Activated CD4-positive, alpha-beta T cell treated with anti-CD3 and anti-CD28 coated beads, Interleukin-2, amount 50 U/mL, for 24 hours (primary cell): ENCODE measurements at regions not wholly inside any gene's neighbourhood (a gene's known extent, or its start where the extent isn't known, plus 50 kb on each side); places are given as distances from the start of the nearest gene placed in this dataset.

Experiments
- DNase-seq, 2 donors: peaks; one replicate each; pipeline ENCODE4 v3.0.0-alpha.2; 2020; ENCODE audit warnings: low read depth in 1 of 2, low spot score in 1 of 2

GRCh38 chr13:106139942-106140341, 395.5 kb downstream of the EFNB2 start:
- no peak for DNase-seq

GRCh38 chr13:106139377-106139776, 396.1 kb downstream of the EFNB2 start:
- no peak for DNase-seq

GRCh38 chr13:106138620-106139019, 396.8 kb downstream of the EFNB2 start:
- no peak for DNase-seq

GRCh38 chr13:106133025-106133424, 402.4 kb downstream of the EFNB2 start:
- DNase-seq: no peak

GRCh38 chr13:106132216-106132615, 403.2 kb downstream of the EFNB2 start:
- DNase-seq: no peak

GRCh38 chr13:106129993-106130392, 405.5 kb downstream of the EFNB2 start:
- DNase-seq: no peak

GRCh38 chr13:106129273-106129672, 406.2 kb downstream of the EFNB2 start:
- no peak for DNase-seq

GRCh38 chr13:106122234-106122633, 413.2 kb downstream of the EFNB2 start:
- no peak for DNase-seq

- no peak for DNase-seq
These were observed 414.2 kb downstream of the EFNB2 start for GRCh38 chr13:106121173-106121754.

- DNase-seq: no peak
These were observed 416.5 kb downstream of the EFNB2 start for GRCh38 chr13:106118996-106119395.

- DNase-seq: no peak
These were observed 417.4 kb downstream of the EFNB2 start for GRCh38 chr13:106118050-106118449.

- DNase-seq: no peak
These were observed 417.8 kb downstream of the EFNB2 start for GRCh38 chr13:106117640-106118039.

GRCh38 chr13:106117035-106117434, 418.4 kb downstream of the EFNB2 start:
- DNase-seq: no peak

- DNase-seq: no peak
These were observed 420.4 kb downstream of the EFNB2 start for GRCh38 chr13:106115081-106115480.

- DNase-seq: no peak
These were observed 421.7 kb downstream of the EFNB2 start for GRCh38 chr13:106113796-106114195.

GRCh38 chr13:106112191-106112590, 423.3 kb downstream of the EFNB2 start:
- DNase-seq: no peak

- no peak for DNase-seq
These were observed 425.1 kb downstream of the EFNB2 start for GRCh38 chr13:106110241-106110855.

- no peak for DNase-seq
These were observed 426.1 kb downstream of the EFNB2 start for GRCh38 chr13:106109391-106109791.

- no peak for DNase-seq
These were observed 427.1 kb downstream of the EFNB2 start for GRCh38 chr13:106108346-106108745.

GRCh38 chr13:106107061-106107460, 428.4 kb downstream of the EFNB2 start:
- DNase-seq: no peak

GRCh38 chr13:106105153-106105552, 430.3 kb downstream of the EFNB2 start:
- DNase-seq: no peak

GRCh38 chr13:106104281-106104901, 431.1 kb downstream of the EFNB2 start:
- DNase-seq: no peak

- no peak for DNase-seq
These were observed 431.7 kb downstream of the EFNB2 start for GRCh38 chr13:106103779-106104178.
